Neuronal stem cell (in vitro differentiated cells): ENCODE measurements at regions not wholly inside any gene's neighbourhood (a gene's known extent, or its start where the extent isn't known, plus 50 kb on each side); places are given as distances from the start of the nearest gene placed in this dataset.

Experiments
- DNase-seq: peaks from one replicate; pipeline ENCODE4 v3.0.0-alpha.2; 2013; ENCODE audit warnings: low spot score
- H2AFZ ChIP-seq: one replicate; pipeline ENCODE4 v1.6.1; 2013; ENCODE audit warnings: mild to moderate bottlenecking, low read length, inconsistent platforms
- H2AK5ac ChIP-seq: 2 replicates; pipeline ENCODE4 v1.6.1; 2013; ENCODE audit warnings: low read depth, mild to moderate bottlenecking, inconsistent platforms, low read length, moderate library complexity, mixed read lengths
- H2BK120ac ChIP-seq: 2 replicates; pipeline ENCODE4 v1.6.1; 2013; ENCODE audit warnings: low read depth, mild to moderate bottlenecking, inconsistent platforms, low read length, moderate library complexity, mixed read lengths
- H2BK12ac ChIP-seq: one replicate; pipeline ENCODE4 v1.6.1; 2013; ENCODE audit warnings: low read length, inconsistent platforms
- H2BK15ac ChIP-seq: 2 replicates; pipeline ENCODE4 v1.6.1; 2013; ENCODE audit warnings: mild to moderate bottlenecking, low read length, inconsistent platforms, mixed read lengths
- H2BK5ac ChIP-seq: one replicate; pipeline ENCODE4 v1.6.1; 2013; ENCODE audit warnings: inconsistent platforms, mild to moderate bottlenecking, low read length, moderate library complexity
- H3K14ac ChIP-seq: one replicate; pipeline ENCODE4 v1.6.1; 2013; ENCODE audit warnings: low read length, inconsistent platforms
- H3K18ac ChIP-seq: 2 replicates; pipeline ENCODE4 v1.6.1; 2013; ENCODE audit warnings: low read length, inconsistent platforms
- H3K23ac ChIP-seq: 2 replicates; pipeline ENCODE4 v1.6.1; 2013; ENCODE audit warnings: low read depth, mild to moderate bottlenecking, mixed read lengths, low read length, inconsistent platforms; ENCODE audit not compliant: poor library complexity
- H3K27ac ChIP-seq: replicated peaks from 3 replicates; pipeline ENCODE4 v1.5.1; 2013; ENCODE audit warnings: low read length, inconsistent platforms
- H3K27me3 ChIP-seq, 3 experiments: 2 replicates each; pipeline ENCODE4 v1.6.1; 2013; ENCODE audit warnings: low read length in 3 of 3, mild to moderate bottlenecking in 2 of 3, inconsistent platforms in 1 of 3, low read depth in 1 of 3, mixed read lengths in 1 of 3, moderate library complexity in 1 of 3; ENCODE audit not compliant: control insufficient read depth in 3 of 3, insufficient read depth in 3 of 3
- H3K36me3 ChIP-seq, 2 donors: replicated peaks in 1 of 2; 2 replicates each; pipeline ENCODE4 v1.6.1; 2013; ENCODE audit warnings: low read length in 2 of 2; ENCODE audit not compliant: control insufficient read depth in 2 of 2, insufficient read depth in 2 of 2
- H3K4ac ChIP-seq: 2 replicates; pipeline ENCODE4 v1.6.1; 2013; ENCODE audit warnings: inconsistent platforms, mild to moderate bottlenecking, low read length, moderate library complexity
- H3K4me1 ChIP-seq, 2 donors: 1 replicate in 1 of 2; 2 replicates in 1 of 2; pipeline ENCODE4 v1.6.1; 2013; ENCODE audit warnings: low read length in 2 of 2, low read depth in 1 of 2; ENCODE audit not compliant: control insufficient read depth in 2 of 2, insufficient read depth in 1 of 2
- H3K4me2 ChIP-seq: one replicate; pipeline ENCODE4 v1.6.1; 2013; ENCODE audit warnings: mild to moderate bottlenecking, low read length, inconsistent platforms; ENCODE audit not compliant: insufficient read depth, poor library complexity, severe bottlenecking
- H3K4me3 ChIP-seq, 2 donors: 2 replicates each; pipeline ENCODE4 v1.5.1; 2013; ENCODE audit warnings: low read length in 2 of 2, mild to moderate bottlenecking in 2 of 2, inconsistent platforms in 1 of 2, moderate library complexity in 1 of 2
- H3K79me1 ChIP-seq: one replicate; pipeline ENCODE4 v1.6.1; 2013; ENCODE audit warnings: low read depth, mild to moderate bottlenecking, inconsistent platforms, low read length, moderate library complexity
- H3K9ac ChIP-seq: one replicate; pipeline ENCODE4 v1.6.1; 2013; ENCODE audit warnings: mild to moderate bottlenecking, low read depth, low read length, inconsistent platforms; ENCODE audit not compliant: poor library complexity
- H3K9me3 ChIP-seq, 2 donors: replicated peaks in 1 of 2; 2 replicates each; pipeline versions ENCODE3 to v1.6.1; 2013; ENCODE audit warnings: low read length in 2 of 2, mild to moderate bottlenecking in 2 of 2, inconsistent platforms in 1 of 2, low read depth in 1 of 2, mixed read lengths in 1 of 2, moderate library complexity in 1 of 2; ENCODE audit not compliant: control insufficient read depth in 2 of 2, insufficient read depth in 1 of 2
- H4K8ac ChIP-seq: one replicate; pipeline ENCODE4 v1.6.1; 2013; ENCODE audit warnings: low read depth, mild to moderate bottlenecking, inconsistent platforms, low read length, moderate library complexity
- H4K91ac ChIP-seq: one replicate; pipeline ENCODE4 v1.6.1; 2013; ENCODE audit warnings: low read length, low read depth, mild to moderate bottlenecking, inconsistent platforms; ENCODE audit not compliant: poor library complexity
- WGBS, 2 donors: extraction: QIAGEN DNeasy Blood & Tissue Kit; methylation state at CpG; one replicate each; pipeline ENCODE4 v1.1.7; 2013; ENCODE audit warnings: missing lambda C conversion rate in 2 of 2, mixed read lengths in 1 of 2; ENCODE audit not compliant: insufficient read length in 2 of 2, insufficient replicate concordance in 1 of 2; ENCODE audit errors: extremely low coverage in 2 of 2; 5-methylcytosine and 5-hydroxymethylcytosine counted together

- Histone ChIP-seq H2BK12ac (no peak overlapping the region), H2BK5ac (no peak overlapping the region), H3K4me3 (no peak overlapping the region), H3K18ac (no peak overlapping the region), H3K27me3 (no peaks in the 10 kb centered on the region), H3K9ac (no peak overlapping the region), H3K79me1 (no peaks in the 10 kb centered on the region), H3K4ac (no peak overlapping the region), H4K91ac (no peak overlapping the region), H2AK5ac (no peak overlapping the region), H2BK15ac (no peak overlapping the region), H4K8ac (no peak overlapping the region), H3K4me2 (no peak overlapping the region), H3K4me1 (peaks cover 0 to 2% of the 10 kb centered on the region in 2 donors), H3K27ac (no peak overlapping the region), H3K36me3 (no peaks in the 10 kb centered on the region), H2BK120ac (no peak overlapping the region), H2AFZ (no peak overlapping the region), H3K23ac (no peak overlapping the region), H3K9me3 (no peaks in the 10 kb centered on the region), H3K14ac (no peak overlapping the region)
- DNase-seq: no peak
- WGBS, 2 donors: no CpG with 5 or more reads among the region's 6 CpGs
Observed at GRCh38 chr21:35969281-35969680, 91.0 kb downstream of the SETD4 start.

GRCh38 chr21:35968564-35968963 lies 91.8 kb downstream of the SETD4 start:
- H2AK5ac ChIP-seq: no peak overlapping the region
- no peak overlapping the region for H2BK5ac ChIP-seq
- H2BK12ac ChIP-seq: no peak overlapping the region
- no peaks in the 10 kb centered on the region for H3K27me3 ChIP-seq
- no peak overlapping the region for H2AFZ ChIP-seq
- H3K14ac ChIP-seq: no peak overlapping the region
- no peak overlapping the region for H3K18ac ChIP-seq
- no peak overlapping the region for H2BK120ac ChIP-seq
- peaks cover 0 to 2% of the 10 kb centered on the region in 2 donors for H3K4me1 ChIP-seq
- no peak overlapping the region for H3K4ac ChIP-seq
- H3K9ac ChIP-seq: no peak overlapping the region
- no peaks in the 10 kb centered on the region for H3K79me1 ChIP-seq
- H3K36me3 ChIP-seq: no peaks in the 10 kb centered on the region
- H3K27ac ChIP-seq: no peak overlapping the region
- no peak for DNase-seq
- no peak overlapping the region for H3K4me3 ChIP-seq
- H4K8ac ChIP-seq: no peak overlapping the region
- no peak overlapping the region for H2BK15ac ChIP-seq
- H3K4me2 ChIP-seq: no peak overlapping the region
- H3K23ac ChIP-seq: no peak overlapping the region
- no CpG with 5 or more reads among the region's 3 CpGs for WGBS, 2 donors
- H4K91ac ChIP-seq: no peak overlapping the region
- no peaks in the 10 kb centered on the region for H3K9me3 ChIP-seq

- H3K23ac ChIP-seq: no peak overlapping the region
- no peak overlapping the region for H2BK120ac ChIP-seq
- H3K14ac ChIP-seq: no peak overlapping the region
- no peak overlapping the region for H4K91ac ChIP-seq
- H2AFZ ChIP-seq: no peak overlapping the region
- H3K4ac ChIP-seq: no peak overlapping the region
- H2BK15ac ChIP-seq: no peak overlapping the region
- H2AK5ac ChIP-seq: no peak overlapping the region
- no peaks in the 10 kb centered on the region for H3K79me1 ChIP-seq
- H3K36me3 ChIP-seq: no peaks in the 10 kb centered on the region
- no peak overlapping the region for H2BK12ac ChIP-seq
- no peak for DNase-seq
- H3K4me2 ChIP-seq: no peak overlapping the region
- no peak overlapping the region for H4K8ac ChIP-seq
- H3K9me3 ChIP-seq: no peaks in the 10 kb centered on the region
- no peak overlapping the region for H3K18ac ChIP-seq
- H3K27me3 ChIP-seq: no peaks in the 10 kb centered on the region
- no peak overlapping the region for H2BK5ac ChIP-seq
- no peak overlapping the region for H3K27ac ChIP-seq
- no CpG with 5 or more reads among the region's 4 CpGs for WGBS, 2 donors
- H3K4me1 ChIP-seq: no peaks in the 10 kb centered on the region
- H3K9ac ChIP-seq: no peak overlapping the region
- H3K4me3 ChIP-seq: no peak overlapping the region
Observed at GRCh38 chr21:35965699-35966098, 94.6 kb downstream of the SETD4 start.

GRCh38 chr21:35963920-35964451 lies 96.3 kb downstream of the SETD4 start:
- H4K8ac ChIP-seq: no peak overlapping the region
- no peak overlapping the region for H2BK120ac ChIP-seq
- H2AFZ ChIP-seq: no peak overlapping the region
- H3K27me3 ChIP-seq: no peaks in the 10 kb centered on the region
- no peak overlapping the region for H3K23ac ChIP-seq
- H2AK5ac ChIP-seq: no peak overlapping the region
- H3K4ac ChIP-seq: no peak overlapping the region
- H3K79me1 ChIP-seq: no peaks in the 10 kb centered on the region
- no peaks in the 10 kb centered on the region for H3K4me1 ChIP-seq
- H3K14ac ChIP-seq: no peak overlapping the region
- no peak overlapping the region for H3K27ac ChIP-seq
- no peak overlapping the region for H2BK12ac ChIP-seq
- no peaks in the 10 kb centered on the region for H3K9me3 ChIP-seq
- no peak overlapping the region for H3K4me3 ChIP-seq
- WGBS, 2 donors: no CpG with 5 or more reads among the region's 9 CpGs
- no peak overlapping the region for H4K91ac ChIP-seq
- no peak overlapping the region for H3K4me2 ChIP-seq
- no peak overlapping the region for H2BK15ac ChIP-seq
- no peak overlapping the region for H3K18ac ChIP-seq
- H3K36me3 ChIP-seq: no peaks in the 10 kb centered on the region
- DNase-seq: no peak
- no peak overlapping the region for H3K9ac ChIP-seq
- H2BK5ac ChIP-seq: no peak overlapping the region
